Caco-2 (cell line): ENCODE measurements at regions not wholly inside any gene's neighbourhood (a gene's known extent, or its start where the extent isn't known, plus 50 kb on each side); places are given as distances from the start of the nearest gene placed in this dataset.

Experiments used
- BruUV-seq: library from RNA; stranded (reverse); fragments of 400-500 nt; replicated peaks from 2 replicates; lab custom pipeline; 2021; lab: Mats Ljungman, UMichigan
- CTCF ChIA-PET: fragments of 300-600 bp; sonication (Branson Sonifier 250); formaldehyde crosslinking; loops from one replicate; lab custom pipeline; 2022; ENCODE audit warnings: antibody characterized with exemption; lab: Charles Lee
- POLR2A ChIA-PET: fragments of 300-600 bp; sonication (Branson Sonifier 250); formaldehyde crosslinking; loops from one replicate; lab custom pipeline; 2022; ENCODE audit warnings: antibody characterized with exemption; lab: Charles Lee
- DNase-seq, 2 experiments: peaks; one replicate each; pipeline versions ENCODE4 v3.0.0 to v3.0.0-alpha.2; 2020 to 2022
- H3K27me3 ChIP-seq: replicated peaks from 2 replicates; pipeline ENCODE4 v1.6.0; 2011; ENCODE audit warnings: low read length; ENCODE audit not compliant: control insufficient read depth, insufficient read depth
- H3K36me3 ChIP-seq: 2 replicates; pipeline ENCODE4 v1.5.1; 2011; ENCODE audit warnings: low read length; ENCODE audit not compliant: control insufficient read depth, insufficient read depth
- H3K4me1 ChIP-seq: fragments of 250-450 bp; sonication (Bioruptor Pico); 2 replicates; pipeline ENCODE4 v1.5.1; 2020; ENCODE audit warnings: mild to moderate bottlenecking
- H3K4me3 ChIP-seq: 2 replicates; pipeline ENCODE4 v1.5.1; 2011; ENCODE audit warnings: low read depth, mild to moderate bottlenecking, control low read depth, low read length
- H3K9me3 ChIP-seq: fragments of 250-450 bp; sonication (Bioruptor Pico); 2 replicates; pipeline ENCODE4 v1.5.1; 2020; ENCODE audit warnings: mild to moderate bottlenecking, moderate library complexity
- H3K27ac Mint-ChIP-seq: one replicate; pipeline ENCODE4 v1.8.0; 2022; ENCODE audit warnings: mixed read lengths; ENCODE audit not compliant: unreplicated experiment
- H3K27me3 Mint-ChIP-seq: one replicate; pipeline ENCODE4 v1.8.0; 2022; ENCODE audit warnings: mixed read lengths; ENCODE audit not compliant: insufficient read depth, unreplicated experiment
- H3K36me3 Mint-ChIP-seq: one replicate; pipeline ENCODE4 v1.8.0; 2022; ENCODE audit warnings: mild to moderate bottlenecking, mixed read lengths; ENCODE audit not compliant: insufficient read depth, unreplicated experiment
- H3K4me1 Mint-ChIP-seq: one replicate; pipeline ENCODE4 v1.8.0; 2022; ENCODE audit warnings: low read depth, mixed read lengths; ENCODE audit not compliant: unreplicated experiment
- H3K4me3 Mint-ChIP-seq: one replicate; pipeline ENCODE4 v1.8.0; 2022; ENCODE audit warnings: mild to moderate bottlenecking, moderate library complexity, mixed read lengths; ENCODE audit not compliant: unreplicated experiment
- H3K9me3 Mint-ChIP-seq: one replicate; pipeline ENCODE4 v1.8.0; 2022; ENCODE audit warnings: mixed read lengths; ENCODE audit not compliant: unreplicated experiment
- intact Hi-C: fragments of 100-400 bp; cut with micrococcal nuclease; formaldehyde crosslinking; loops from one replicate; pipeline ENCODE4 v1.10.0; 2022; ENCODE audit not compliant: unreplicated experiment
- TF ChIP-seq, protein P1 (sequence below), 2 experiments: fragments of 200-600 bp in 1 of 2; IDR thresholded peaks; 1 replicate in 1 of 2; 2 replicates in 1 of 2; pipeline versions ENCODE4 v1.5.1 to v1.8.0; 2011 to 2022; ENCODE audit warnings: antibody characterized with exemption in 1 of 2, control low read depth in 1 of 2, inconsistent platforms in 1 of 2, low read depth in 1 of 2, low read length in 1 of 2, mild to moderate bottlenecking in 1 of 2, moderate library complexity in 1 of 2; ENCODE audit not compliant: insufficient read depth in 1 of 2, severe bottlenecking in 1 of 2, unreplicated experiment in 1 of 2

DNA sequence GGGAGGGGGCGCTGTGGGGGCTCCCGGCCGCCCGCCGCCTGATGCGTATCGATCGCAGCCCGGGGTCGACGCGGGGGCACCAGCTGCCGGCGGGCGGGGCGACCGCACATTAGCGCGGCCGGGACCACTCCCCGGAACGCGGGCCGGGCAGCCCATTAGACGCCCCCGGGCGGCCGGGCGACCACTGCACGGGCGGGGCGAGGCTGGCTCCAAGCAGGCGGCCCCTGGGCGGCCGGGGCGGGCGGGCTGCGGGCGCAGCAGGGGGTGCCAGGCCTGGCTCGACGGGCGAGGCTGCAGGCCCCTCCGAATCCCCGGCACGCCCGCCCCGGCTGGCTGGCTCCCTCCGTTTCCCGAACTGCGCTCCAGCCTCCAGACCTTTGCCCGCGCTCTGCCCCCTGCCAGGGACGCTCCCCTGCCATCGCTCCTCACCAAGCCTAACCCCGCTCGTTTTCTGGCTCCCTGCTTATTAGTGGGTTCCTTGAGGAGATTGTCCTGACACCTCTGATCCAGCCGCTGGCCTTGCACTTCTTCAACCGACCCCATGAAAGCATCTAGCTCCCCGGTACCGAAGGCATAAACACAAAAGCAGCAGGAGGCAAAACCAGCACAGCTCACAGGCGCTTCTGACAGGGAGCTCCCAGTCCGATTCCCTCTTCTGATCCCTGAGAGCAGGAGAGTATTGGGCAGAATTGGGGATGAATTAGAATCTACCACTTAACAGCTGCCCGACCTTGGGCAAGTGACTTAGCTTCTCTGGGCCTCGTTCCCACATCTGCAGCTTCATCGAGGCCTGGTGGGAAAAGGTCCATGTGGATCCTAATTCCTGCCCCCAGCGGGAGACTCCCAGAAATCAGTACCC, 92.6 kb upstream of the CASZ1 start:
- DNase-seq: no peak
- Mint-ChIP-seq H3K36me3 (no peaks in the 10 kb centered on the region), H3K4me3 (no peak overlapping the region), H3K4me1 (peaks cover 10% of the 10 kb centered on the region), H3K27me3 (no peaks in the 10 kb centered on the region), H3K9me3 (no peaks in the 10 kb centered on the region), H3K27ac (no peak overlapping the region)
- Histone ChIP-seq H3K36me3 (no peaks in the 10 kb centered on the region), H3K4me1 (peaks cover 6% of the 10 kb centered on the region; the same call in 1 of the 2 replicates), H3K4me3 (no peak overlapping the region), H3K27me3 (no peaks in the 10 kb centered on the region), H3K9me3 (no peaks in the 10 kb centered on the region)
- CTCF ChIA-PET: no interaction called here
- TF ChIP-seq, protein P1, sequence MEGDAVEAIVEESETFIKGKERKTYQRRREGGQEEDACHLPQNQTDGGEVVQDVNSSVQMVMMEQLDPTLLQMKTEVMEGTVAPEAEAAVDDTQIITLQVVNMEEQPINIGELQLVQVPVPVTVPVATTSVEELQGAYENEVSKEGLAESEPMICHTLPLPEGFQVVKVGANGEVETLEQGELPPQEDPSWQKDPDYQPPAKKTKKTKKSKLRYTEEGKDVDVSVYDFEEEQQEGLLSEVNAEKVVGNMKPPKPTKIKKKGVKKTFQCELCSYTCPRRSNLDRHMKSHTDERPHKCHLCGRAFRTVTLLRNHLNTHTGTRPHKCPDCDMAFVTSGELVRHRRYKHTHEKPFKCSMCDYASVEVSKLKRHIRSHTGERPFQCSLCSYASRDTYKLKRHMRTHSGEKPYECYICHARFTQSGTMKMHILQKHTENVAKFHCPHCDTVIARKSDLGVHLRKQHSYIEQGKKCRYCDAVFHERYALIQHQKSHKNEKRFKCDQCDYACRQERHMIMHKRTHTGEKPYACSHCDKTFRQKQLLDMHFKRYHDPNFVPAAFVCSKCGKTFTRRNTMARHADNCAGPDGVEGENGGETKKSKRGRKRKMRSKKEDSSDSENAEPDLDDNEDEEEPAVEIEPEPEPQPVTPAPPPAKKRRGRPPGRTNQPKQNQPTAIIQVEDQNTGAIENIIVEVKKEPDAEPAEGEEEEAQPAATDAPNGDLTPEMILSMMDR (IDR thresholded peaks at IDR 0.05; ENCODE audit: insufficient read depth in 1 of 2, low read depth in 1 of 2, low read length in 1 of 2, severe bottlenecking in 1 of 2, unreplicated experiment in 1 of 2): no peak
- POLR2A ChIA-PET: no interaction called here
- intact Hi-C loops: no loop called here
- no TSS peak for BruUV-seq

DNA sequence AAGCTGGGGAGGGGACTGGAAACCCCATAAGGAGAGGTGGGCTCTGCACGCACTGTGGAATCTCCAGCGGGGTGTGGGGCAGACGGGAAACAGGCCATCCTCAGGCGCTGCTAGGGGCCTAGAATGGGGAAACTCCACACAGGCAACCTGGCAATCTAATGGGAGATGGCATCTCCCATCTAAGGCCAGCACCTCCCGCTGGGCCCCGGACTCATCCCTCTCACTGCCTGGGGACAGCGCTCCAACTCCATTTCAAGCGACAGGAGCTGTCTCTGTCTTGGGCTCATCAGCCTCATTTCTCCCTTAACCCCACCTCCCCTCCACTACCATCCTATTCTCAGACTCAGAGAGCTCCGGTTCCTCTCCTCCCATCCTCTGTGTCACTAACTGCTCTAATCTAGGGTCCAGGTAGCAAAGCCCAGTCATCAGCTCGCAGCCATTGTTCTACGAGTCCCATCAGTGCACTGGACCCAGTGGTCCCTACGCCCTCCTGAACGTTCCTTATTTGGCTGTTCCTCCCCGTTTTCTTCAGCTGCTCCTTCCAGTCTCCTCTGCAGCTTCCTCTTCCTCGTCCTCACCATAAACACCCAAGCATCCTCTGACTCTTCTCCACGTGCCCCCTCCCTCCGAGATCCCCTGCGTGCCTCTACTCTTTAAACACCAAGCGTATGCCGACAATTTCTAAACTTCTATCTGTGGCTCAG, 93.4 kb upstream of the CASZ1 start:
- TF ChIP-seq, protein P1 (IDR thresholded peaks at IDR 0.05; ENCODE audit: insufficient read depth in 1 of 2, low read depth in 1 of 2, low read length in 1 of 2, severe bottlenecking in 1 of 2, unreplicated experiment in 1 of 2): no peak
- no peak for DNase-seq
- H3K27ac Mint-ChIP-seq: no peak overlapping the region
- no peaks in the 10 kb centered on the region for H3K27me3 Mint-ChIP-seq
- peaks cover 10% of the 10 kb centered on the region for H3K4me1 Mint-ChIP-seq
- no peaks in the 10 kb centered on the region for H3K36me3 Mint-ChIP-seq
- Histone ChIP-seq H3K27me3 (no peaks in the 10 kb centered on the region), H3K4me3 (no peak overlapping the region), H3K36me3 (no peaks in the 10 kb centered on the region), H3K4me1 (peaks cover 6% of the 10 kb centered on the region; the same call in 1 of the 2 replicates), H3K9me3 (no peaks in the 10 kb centered on the region)
- BruUV-seq: no TSS peak
- CTCF ChIA-PET: no interaction called here
- H3K4me3 Mint-ChIP-seq: no peak overlapping the region
- intact Hi-C loops: no loop called here
- POLR2A ChIA-PET: no interaction called here
- no peaks in the 10 kb centered on the region for H3K9me3 Mint-ChIP-seq

DNA sequence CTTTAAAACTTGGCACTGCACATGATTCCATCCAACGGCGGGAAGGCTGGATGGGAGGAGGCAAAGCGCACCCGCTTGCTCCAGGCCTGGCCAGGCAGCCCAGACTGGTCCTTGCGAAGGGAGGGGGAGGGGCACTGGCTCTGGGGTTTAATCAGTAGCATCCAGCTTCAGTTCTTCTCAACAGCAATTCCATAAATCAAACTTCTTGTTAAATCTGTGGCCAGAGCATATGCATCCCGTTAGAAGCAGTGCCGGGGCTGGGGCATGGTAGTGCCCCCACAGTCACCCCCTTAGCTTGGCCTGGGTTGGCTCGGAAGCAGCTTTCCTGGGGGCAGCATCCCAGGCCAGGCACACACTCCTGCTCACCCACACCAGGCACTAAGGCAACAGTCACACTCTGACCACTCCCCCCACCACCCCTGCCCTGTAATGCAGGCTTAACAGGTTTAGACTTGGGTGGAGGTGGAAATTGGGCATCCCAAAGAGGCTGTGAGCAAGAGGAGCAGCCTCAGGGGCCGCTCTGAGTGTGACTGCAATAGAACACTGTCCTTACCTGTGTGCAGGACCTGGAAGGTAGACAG, 94.1 kb upstream of the CASZ1 start:
- no peak overlapping the region for H3K4me3 ChIP-seq
- ChIA-PET CTCF (no interaction called here), POLR2A (no interaction called here)
- H3K27me3 Mint-ChIP-seq: no peaks in the 10 kb centered on the region
- TF ChIP-seq, protein P1 (IDR thresholded peaks at IDR 0.05; ENCODE audit: insufficient read depth in 1 of 2, low read depth in 1 of 2, low read length in 1 of 2, severe bottlenecking in 1 of 2, unreplicated experiment in 1 of 2): no peak
- H3K36me3 ChIP-seq: no peaks in the 10 kb centered on the region
- H3K9me3 ChIP-seq: no peaks in the 10 kb centered on the region
- no peak overlapping the region for H3K4me3 Mint-ChIP-seq
- peaks cover 10% of the 10 kb centered on the region for H3K4me1 Mint-ChIP-seq
- H3K4me1 ChIP-seq: peaks cover 6% of the 10 kb centered on the region; the same call in 1 of the 2 replicates
- BruUV-seq: no TSS peak
- intact Hi-C loops: no loop called here
- DNase-seq: no peak
- H3K27ac Mint-ChIP-seq: no peak overlapping the region
- no peaks in the 10 kb centered on the region for H3K9me3 Mint-ChIP-seq
- H3K27me3 ChIP-seq: no peaks in the 10 kb centered on the region
- H3K36me3 Mint-ChIP-seq: no peaks in the 10 kb centered on the region
